OCI-LY7 (cell line): ENCODE measurements at regions not wholly inside any gene's neighbourhood (a gene's known extent, or its start where the extent isn't known, plus 50 kb on each side); places are given as distances from the start of the nearest gene placed in this dataset.

Experiments used
- EZH2phosphoT487 ChIP-seq: fragments of 200-600 bp; sonication (generic); IDR thresholded peaks from 2 replicates; pipeline ENCODE4 v1.6.1; 2018; ENCODE audit warnings: low read depth, borderline replicate concordance, mild to moderate bottlenecking, mixed run types, antibody characterized with exemption, low read length, moderate library complexity, mixed read lengths
- TF ChIP-seq, protein P1 (sequence below): fragments of 200-600 bp; sonication (generic); conservative IDR thresholded peaks from 2 replicates; pipeline ENCODE4 v1.5.1; 2014; ENCODE audit warnings: mild to moderate bottlenecking, antibody characterized with exemption, low read length, moderate library complexity, mixed read lengths

DNA sequence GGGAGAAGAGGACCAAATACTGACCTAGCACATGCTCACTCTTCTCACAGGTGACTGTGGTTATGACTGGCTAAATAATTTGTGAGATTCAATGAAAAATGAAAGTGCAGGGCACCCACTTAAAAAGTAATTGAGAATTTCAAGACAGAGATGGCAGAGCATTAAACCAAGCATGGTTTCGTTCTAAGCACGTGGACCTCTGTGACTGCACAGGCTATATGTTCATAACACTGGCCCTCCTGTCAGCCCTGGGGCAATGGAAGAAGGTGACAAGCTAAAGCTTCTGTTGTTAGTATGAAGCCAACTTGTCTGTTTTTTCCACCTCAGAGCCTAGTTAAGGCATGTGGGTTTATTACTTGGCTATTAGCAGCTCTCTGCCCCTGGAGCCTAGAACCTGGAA is 130.9 kb downstream of the FASLG start:
- TF ChIP-seq, protein P1, sequence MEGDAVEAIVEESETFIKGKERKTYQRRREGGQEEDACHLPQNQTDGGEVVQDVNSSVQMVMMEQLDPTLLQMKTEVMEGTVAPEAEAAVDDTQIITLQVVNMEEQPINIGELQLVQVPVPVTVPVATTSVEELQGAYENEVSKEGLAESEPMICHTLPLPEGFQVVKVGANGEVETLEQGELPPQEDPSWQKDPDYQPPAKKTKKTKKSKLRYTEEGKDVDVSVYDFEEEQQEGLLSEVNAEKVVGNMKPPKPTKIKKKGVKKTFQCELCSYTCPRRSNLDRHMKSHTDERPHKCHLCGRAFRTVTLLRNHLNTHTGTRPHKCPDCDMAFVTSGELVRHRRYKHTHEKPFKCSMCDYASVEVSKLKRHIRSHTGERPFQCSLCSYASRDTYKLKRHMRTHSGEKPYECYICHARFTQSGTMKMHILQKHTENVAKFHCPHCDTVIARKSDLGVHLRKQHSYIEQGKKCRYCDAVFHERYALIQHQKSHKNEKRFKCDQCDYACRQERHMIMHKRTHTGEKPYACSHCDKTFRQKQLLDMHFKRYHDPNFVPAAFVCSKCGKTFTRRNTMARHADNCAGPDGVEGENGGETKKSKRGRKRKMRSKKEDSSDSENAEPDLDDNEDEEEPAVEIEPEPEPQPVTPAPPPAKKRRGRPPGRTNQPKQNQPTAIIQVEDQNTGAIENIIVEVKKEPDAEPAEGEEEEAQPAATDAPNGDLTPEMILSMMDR = no peak
- no peak for TF ChIP-seq EZH2phosphoT487
